Lung microvascular endothelial cell (primary cell): ENCODE measurements at regions not wholly inside any gene's neighbourhood (a gene's known extent, or its start where the extent isn't known, plus 50 kb on each side); places are given as distances from the start of the nearest gene placed in this dataset.

Experiments used
- DNase-seq, 2 donors: peaks; one replicate each; pipeline versions ENCODE4 v3.0.0 to v3.0.0-alpha.2; 2010; ENCODE audit warnings: low read depth in 2 of 2

DNA sequence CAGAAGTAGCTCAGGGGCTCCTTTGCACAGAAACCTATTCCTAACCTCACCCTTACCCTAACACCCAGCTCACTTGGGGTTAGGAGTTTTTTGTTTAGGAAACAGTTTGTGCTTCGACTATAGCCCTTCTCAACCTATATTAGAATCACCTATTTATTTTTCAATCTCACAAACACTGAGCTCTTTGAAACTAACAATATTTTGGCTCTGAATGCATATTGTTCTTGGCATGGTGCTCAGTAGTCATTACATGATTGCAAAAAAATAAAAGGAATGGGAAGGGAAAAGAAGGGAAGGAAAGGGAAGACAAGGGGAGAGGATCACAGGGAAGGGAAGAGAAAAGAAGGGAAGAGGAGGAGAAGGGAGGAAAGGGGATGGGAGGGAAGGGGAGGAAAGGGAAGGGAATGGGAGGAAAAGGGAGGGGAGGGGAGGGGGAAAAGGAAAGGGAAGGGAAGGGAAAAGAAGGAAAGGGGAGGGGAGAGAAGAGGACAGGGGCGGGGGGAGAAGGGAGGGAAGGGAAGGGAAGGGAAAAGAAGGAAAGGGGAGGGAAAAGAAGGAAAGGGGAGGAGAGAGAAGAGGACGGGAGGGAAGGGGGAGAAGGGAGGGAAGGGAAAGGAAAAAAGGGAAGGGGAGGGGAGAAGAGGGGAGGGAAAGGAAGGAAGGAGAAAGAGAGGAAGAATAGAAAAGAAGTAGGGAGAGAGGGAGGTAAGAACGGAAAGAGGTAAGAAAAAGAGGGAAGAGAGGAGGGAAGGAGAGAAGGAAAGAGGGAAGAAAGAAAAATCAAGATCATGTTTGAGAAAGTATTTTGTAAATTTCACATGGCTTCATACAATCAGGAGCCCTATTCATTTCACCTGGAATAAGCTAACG, 484.1 kb upstream of the NFIA start:
- peak in 1 of 2 donors; percentile 68 for DNase-seq

DNA sequence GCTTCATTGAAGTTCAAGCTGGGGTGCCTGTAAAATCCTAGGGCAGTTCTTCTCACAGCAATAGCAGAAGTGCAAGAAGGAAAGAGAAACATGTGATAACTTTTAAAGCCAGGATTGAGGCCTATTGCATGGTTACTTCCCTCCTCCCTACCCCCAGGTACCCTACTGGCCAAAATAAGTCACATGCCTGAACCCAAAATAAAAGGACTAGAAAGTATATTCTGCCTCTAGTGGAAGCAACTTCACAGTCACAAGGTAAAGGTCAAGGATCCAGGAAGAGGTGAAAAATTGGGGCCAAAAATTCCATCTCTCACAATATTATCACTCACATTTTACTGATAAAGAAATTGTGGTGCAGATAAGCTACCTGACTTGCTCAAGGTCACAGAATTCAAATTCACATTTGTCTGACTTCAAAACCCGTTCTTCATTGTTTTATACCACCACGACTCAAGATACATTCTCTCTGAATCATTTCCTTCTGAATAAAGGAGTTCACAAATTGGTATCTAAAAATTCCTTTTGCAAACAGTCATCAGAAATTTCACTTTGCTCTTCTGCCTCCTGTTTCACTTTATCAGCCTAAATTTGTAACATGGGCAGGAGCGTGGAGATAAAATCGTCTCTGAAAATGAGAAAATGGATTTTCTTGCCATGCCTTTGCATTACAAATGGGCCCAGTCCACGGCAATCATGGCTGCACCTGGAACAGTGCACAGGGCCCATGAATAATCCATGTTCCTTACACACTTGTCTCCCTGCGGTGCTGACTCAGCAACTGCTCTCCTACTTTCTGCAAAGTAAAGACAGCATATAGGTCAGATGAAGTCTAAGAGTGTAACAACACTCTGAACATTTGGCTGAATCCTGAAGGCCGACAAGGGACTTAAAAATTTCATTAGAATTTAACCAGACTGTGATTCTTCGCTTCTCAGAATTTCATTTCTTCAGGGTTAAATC, 485.3 kb upstream of the NFIA start:
- peak in 1 of 2 donors; percentile 67 for DNase-seq

DNA sequence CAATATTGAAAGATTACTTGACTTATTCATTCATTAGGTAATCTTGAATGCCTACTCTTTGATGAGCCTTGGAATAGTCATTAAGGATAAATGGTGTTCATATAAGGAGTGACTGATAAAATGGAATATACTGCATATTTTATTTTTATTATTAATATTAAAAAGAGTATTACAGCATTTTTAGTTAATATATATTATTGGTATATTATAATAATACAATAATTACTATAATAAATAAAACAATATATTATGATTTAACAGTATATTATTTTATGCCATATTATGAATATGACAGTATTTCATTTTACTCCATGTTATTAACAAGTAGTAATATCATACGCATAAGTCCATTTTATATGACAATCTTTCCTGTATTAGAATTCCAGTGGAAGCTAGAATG, 490.8 kb upstream of the NFIA start:
- no peak for DNase-seq

DNA sequence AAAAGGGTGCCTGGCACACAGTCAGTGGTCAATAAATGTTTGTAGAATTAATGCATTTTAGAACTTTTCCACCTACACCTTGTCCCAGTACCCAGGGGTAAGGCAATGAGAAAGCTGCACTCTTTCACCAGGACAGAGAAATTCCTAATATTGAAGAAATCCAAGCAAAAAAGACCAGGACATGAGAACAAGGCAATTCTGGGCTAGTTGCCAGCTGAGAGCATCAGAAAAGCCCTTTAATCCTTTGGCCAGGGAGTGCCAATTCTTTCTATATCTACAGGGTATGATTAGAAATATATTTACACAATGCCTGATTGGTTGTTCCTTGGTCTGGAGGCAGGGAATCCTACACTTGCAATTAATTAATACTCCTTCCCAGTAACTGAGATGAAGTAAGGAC, 492.4 kb upstream of the NFIA start:
- peak; percentile 56 to 71 for DNase-seq

DNA sequence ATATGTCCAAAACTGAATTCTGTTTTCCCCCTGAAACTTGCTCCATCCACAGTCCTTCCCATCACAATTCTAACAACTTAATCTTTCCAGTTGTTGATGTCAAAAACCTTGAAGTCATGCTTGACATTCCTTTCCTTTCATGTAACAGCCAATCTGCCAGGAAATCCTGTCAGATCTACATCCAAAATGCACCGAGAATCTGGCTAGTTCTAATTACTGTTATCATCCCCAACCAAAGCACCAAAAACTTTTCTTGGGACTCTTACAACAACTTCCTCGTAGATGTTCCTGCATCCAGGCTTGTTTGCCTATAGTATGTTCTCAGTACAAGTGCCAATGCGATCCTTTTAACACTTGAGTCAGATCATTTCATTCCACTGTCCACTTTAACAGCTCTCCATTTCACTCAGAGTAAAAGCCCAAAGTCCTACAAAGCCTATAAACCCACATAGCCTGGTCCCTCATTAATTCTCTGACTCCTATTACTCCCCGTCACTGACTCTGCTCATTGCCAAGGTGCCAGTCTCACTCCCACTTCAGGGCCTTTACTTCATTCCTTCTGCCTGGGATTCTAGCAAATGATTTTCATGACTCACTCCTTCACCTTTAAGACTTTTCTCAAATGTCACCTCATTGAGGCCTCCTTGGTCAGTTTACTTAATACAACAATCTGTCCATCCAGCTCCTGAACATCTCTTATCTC, 493.2 kb upstream of the NFIA start:
- peak in 1 of 2 donors; percentile 66 for DNase-seq

DNA sequence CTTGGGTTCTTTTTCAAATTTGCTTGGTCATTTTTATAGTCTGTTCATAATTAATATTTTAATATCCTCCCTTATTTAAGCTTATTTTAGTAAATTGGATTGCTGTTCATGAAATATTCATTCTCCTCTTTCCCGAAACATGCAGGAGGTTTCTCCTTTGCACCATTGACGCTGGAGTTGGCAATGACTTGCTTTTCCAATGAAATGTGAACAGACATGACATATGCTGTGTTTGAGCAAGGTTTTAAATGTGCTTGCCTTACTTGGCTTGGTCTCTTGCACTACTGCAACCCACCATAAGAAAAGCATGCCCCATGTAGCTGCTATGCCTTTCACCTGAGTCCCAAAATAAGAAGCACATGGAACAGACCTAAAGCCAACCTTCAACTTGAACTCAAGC, 498.0 kb upstream of the NFIA start:
- DNase-seq: no peak

DNA sequence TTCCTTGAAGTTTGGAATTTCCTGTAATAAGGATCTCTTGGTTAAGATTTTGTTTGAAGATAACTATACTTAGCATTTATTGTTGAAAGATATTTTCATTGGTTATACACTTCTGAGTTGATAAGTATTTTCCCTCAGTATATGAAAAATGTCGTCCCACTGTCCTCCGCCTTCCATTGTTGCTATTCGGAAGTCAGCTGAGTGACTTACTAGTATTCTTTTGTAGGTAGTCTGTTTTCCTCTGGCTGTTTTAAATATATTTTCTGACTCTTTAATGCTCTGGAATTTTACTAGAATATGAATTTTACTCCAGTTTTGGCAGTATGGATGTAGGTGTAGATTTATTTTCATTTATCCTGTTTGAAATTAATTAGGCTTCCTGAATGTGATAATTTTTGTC, 498.7 kb upstream of the NFIA start:
- DNase-seq: peak; percentile 10 to 27

DNA sequence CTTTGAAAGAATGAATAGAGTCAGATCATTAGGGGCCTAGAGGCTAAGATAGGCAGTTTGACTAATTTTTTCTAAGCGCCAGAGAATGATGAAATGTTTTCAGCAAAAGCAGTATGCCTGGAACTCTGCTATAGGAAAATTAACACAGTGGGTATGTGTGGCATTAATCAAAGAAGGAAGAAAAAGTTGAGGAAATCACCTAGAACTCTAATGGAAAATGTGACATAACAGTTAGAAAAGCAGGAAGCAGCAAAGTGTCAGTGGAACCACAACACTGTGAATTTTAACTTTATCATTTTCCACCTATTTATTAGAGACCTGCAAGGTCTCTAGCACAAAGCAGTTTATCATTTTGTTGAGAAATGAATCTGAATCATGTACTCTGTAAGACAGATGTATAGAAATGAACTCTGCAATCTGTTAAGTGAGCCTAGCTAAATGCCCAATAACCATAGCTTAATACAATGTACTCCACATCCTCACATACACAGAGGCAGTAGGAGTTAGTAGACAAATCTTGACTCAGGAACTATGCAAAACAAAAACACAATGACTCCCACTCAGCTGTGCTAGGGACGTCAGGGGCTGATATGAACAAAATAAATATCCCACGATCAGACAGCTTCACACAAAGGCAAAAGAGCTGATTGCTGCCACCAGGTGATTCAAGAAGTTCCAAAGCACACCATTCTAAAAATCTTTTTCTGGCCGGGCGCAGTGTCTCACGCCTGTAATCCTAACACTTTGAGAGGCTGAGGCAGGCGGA, 500.7 kb upstream of the NFIA start:
- DNase-seq: peak; percentile 32 to 86

DNA sequence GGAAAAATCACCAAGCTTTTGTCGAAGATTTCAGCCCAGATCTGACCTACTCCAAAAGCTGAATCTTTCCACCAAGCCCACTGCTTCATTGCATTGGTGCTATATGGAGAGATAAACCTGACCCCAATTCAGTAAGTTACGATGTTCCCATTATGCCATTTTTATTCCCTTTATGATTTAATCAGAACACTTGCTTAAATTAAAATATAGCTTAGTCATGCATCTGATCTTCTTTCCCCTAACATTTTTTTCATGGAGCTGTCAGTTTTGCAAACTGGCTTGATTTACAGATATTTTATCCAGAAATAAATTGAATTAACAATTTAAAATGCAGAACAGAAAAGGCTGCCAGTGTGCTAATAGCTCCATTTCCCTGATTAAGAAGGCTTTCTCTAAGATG, 503.5 kb upstream of the C1orf87 start:
- DNase-seq: no peak

DNA sequence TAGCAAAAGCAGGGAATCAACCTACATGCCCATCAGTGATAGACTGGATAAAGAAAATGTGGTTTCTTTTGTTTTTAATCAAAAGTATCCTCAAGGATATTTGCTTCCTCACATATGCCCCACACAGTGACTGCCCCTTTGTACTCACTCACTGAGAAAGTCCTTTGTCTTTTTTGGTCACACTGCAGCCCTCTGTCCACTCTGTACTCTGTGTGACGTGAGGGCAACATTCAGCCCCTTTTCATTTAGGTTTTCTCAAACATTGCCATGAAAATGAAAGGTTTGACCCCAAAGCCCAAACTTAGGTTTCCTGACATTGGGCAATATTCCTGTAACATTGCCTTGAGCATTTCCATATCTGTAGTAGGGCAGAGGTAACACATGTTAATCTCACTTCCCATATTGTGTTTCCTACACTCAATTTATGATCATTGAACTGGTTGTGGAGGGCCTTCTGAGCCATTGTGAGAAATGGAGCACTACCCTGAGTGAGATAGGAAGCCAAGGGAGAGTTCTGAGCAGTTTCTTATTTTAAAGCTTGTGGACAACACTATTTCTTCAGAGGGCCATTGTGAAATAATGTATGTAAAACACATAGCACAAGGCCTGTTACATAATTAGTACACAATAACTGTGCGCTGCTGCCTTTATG, 501.9 kb upstream of the C1orf87 start:
- no peak for DNase-seq

DNA sequence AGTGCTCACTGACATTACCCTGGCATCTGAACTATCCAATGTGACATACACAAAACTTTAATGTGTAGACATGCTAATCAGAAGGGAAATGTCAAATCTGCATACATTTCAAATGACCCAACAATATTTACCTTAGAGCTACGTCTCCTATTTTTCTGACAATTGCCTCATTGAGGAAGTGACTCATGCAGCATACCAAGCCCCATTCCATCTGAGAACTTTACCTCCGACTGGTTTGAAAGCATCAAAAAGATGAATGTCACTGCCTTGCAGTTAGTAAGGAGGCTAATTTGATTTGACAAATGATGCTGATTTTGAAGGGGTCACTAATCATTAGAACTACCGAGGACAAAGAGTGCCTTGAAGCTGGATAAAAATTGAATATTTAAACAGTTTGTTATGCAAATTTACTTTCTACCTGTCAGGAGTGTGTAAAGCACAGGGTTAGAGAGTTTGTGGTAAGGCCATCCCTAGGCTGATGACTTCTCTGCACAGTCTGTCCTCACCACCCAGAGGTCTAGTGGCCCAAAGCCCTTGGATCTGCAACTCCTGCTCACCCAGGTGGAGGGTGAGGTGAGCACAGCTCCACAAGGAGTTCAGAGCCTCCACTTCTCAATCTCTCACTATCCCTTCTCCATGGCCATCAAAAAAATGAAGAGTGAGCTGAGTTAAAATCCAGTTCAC, 500.3 kb upstream of the C1orf87 start:
- DNase-seq: peak; percentile 73 to 84

DNA sequence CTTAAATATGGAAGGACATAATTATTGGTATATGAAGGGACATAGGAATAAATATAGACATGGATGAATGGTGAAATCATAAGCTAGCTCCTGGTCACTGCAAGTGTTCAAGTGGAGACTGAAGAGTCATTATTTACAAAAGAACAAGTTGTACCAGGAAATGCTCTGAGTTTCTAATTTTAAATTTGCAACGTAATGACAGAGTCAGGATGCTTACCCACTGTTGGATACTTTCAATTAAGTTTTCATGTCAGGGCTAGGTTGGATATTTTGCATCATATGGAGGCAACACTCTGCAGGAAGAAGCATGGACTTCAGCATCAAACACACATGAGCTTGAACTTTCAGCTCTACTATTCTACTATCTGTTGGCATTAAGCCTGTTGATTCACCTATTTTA, 499.6 kb upstream of the C1orf87 start:
- peak in 1 of 2 donors; percentile 59 for DNase-seq

DNA sequence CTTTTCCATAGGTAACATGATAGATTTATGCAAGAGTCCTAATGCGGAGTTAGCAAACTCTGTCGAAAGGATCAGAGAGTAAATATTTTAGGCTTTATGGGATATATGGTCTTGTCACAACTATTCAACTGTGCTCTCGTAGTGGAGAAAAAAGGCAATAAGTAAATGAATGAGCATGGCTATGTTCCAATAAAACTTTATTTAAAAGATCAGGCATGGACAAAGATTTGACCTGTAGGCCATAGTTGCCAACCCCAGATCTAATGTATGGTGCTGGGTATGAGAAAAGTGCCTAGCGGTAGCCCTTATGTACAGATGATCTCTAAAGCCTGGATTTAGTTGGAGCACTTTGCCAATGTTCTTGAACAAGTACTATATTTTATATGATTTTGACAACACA, 498.8 kb upstream of the C1orf87 start:
- no peak for DNase-seq

DNA sequence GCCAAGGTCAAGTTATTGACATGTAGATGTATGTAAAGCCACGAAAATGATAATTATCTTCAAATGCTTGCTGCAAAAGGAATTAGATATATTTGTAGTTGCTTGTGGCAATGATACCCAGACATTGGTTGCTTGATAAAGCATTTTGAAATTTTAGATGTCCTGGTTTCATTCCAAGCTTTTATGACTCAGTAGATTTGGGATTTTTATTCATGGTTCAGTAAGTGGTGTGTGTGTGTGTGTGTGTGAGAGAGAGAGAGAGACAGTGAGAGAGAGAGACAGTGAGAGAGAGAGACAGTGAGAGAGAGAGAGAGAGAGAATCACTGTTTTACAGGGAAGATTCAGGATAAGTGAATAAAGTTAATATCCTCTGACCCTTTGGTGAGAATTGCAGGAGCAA, 498.2 kb upstream of the C1orf87 start:
- DNase-seq: peak in 1 of 2 donors; percentile 2

DNA sequence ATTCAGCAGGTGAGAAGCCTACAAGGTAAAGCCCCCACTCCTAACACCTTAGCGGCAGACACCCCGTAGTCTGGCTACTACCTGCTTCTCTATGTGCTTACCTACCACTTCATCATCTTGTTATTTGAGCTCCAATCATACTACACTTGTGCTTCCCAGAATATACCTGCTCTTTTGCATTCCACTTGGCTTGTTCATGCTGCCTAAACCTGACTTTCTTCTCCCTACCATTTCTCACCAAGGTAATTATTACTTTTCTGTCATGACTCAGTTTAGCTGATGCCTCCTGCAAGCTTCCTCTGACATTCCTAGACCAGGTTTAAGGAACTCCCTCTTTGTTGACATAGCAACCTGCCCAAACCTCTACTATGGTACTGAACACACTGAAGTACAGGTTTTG, 495.6 kb upstream of the C1orf87 start:
- no peak for DNase-seq

DNA sequence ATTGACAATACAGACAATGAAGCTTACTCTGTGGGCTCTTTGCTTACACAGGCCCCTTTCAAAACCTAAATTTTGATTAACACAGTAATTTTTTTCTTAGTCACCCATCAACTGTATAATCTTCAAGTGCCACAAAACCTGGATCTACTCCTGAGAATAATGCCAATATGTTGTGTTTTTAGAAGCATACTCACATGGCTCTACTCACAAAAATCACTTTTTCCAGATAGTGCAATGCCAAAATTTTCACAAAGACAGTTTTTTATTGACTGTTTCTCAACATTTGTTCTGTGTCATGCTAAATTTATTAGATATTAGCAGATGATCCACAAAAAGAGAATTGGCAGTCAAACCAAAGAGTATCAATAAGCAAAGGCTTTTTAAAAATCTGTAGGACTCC, 493.7 kb upstream of the C1orf87 start:
- no peak for DNase-seq

DNA sequence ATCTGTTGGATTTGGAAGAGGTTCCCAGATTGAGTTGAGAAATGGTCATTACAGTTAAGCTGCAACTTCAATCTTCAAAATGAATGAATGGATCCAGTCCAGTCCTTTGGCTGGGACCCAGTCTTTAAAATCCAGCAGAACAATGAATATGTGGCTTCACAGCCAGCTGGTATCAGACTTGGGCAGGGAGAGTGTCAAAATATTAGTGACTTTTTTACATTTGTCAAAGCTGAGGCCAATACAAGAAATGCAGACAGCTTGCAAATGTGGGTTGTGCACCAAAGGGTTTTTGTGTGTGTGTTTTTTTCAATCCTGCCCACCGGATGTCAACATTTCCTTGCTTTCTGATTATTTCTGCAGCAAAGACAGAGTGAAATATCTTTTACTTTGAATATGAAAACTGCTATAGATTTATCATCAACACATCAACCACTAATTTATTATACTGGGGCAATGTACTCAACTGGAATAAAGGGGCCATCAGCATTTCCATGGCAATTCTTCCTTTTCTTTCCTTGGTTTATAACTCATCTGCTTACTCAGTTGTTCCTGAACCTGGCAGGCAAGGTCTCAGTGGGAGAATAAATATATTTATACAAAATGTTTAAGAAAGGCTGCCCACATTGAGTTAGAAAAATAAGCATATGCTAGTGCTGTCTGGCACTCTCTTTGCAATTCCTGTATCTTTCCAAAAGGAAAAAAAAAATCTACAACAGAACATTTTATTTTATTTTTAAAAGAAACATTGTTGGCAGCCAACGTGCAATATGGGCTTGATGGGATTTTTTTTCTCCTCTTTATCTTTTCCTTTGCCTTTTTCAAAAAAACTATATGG, 491.6 kb upstream of the C1orf87 start:
- peak in 1 of 2 donors; percentile 26 for DNase-seq

DNA sequence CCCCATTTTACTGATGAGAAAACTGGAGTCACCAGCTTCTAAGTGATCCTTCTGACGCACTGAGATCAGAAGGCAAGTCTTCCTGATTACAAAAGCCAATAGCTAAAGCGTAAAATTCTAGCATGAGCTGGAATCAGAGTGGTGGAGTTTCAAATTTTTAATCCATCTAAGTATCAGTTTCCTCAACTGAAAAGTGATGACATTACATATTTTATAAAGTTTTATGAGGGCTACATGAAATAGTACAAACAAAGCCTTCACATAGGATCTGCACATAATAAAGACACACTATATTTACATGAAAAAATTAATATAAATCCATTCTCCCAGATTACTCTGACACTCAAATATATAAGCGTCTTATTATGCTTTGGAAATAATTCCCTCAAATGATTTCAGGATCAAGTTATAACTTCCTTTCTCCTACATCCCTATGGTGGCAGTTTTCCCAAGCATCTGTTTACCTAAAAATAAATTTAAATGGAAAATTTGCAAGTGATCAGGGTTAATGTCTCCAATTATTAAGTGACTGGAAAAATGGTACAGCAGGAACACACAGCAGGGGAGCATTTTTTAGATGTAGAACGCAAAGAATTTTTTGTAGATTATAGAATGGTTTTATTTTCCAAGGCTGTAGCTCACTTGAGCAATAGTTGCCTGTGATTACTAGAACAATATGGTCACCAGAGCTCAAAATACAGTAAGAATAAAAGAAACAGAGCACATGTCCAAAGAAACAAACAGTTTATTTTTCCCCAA, 490.4 kb upstream of the C1orf87 start:
- DNase-seq: no peak
